ENCODE measurements at regions not wholly inside any gene's neighbourhood (a gene's known extent, or its start where the extent isn't known, plus 50 kb on each side); places are given as distances from the start of the nearest gene placed in this dataset.

DNA sequence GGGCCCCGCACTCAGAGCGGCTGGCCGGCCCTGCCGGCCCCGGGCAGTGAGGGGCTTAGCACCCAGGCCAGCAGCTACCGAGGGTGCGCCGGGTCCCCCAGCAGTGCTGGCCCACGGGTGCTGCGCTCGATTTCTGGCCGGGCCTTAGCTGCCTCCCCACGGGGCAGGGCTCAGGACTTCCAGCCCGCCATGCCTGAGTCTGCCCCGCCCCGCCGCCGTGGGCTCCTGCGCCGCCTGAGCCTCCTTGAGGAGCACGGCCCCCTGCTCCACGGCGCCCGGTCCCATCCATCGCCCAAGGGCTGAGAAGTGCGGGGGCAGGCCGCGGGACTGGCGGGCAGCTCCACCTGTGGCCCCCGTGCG, 67.9 kb upstream of the AMZ2 start:
- TF ChIP-seq GATA2 (IDR thresholded peaks at IDR 0.05; ENCODE audit: low read depth, low read length) (no peak), GATA3 (IDR thresholded peaks at IDR 0.05; ENCODE audit: low read depth, low read length) (no peak)

Data from SH-SY5Y (cell line).